SK-MEL-5 (cell line): ENCODE measurements at regions not wholly inside any gene's neighbourhood (a gene's known extent, or its start where the extent isn't known, plus 50 kb on each side); places are given as distances from the start of the nearest gene placed in this dataset.

ENCODE experiments used
- DNase-seq: peaks from one replicate; pipeline ENCODE4 v3.0.0-alpha.2; 2016; ENCODE audit warnings: low read depth, low spot score
- in situ Hi-C: cut with HindIII; loops from 2 replicates; pipeline ENCODE4 v1.10.0; 2016; ENCODE audit warnings: low sequenced_read_pairs, high pct_unique_total_duplicates, low pct_unique_long_range_greater_than_20kb

GRCh38 chrX:38970074-38970473 is 168.8 kb downstream of the MID1IP1 start:
- in situ Hi-C loops: no loop called here
- no peak for DNase-seq

GRCh38 chrX:38970845-38971244 is 169.6 kb downstream of the MID1IP1 start:
- in situ Hi-C loops: no loop called here
- no peak for DNase-seq

GRCh38 chrX:38973322-38973721 is 172.1 kb downstream of the MID1IP1 start:
- in situ Hi-C loops: no loop called here

GRCh38 chrX:38974542-38974941 is 173.3 kb downstream of the MID1IP1 start:
- in situ Hi-C loops: no loop called here
- DNase-seq: no peak

More at GRCh38 chrX:38973322-38973721, 172.1 kb downstream of the MID1IP1 start:
- no peak for DNase-seq

- in situ Hi-C loops: no loop called here
Observed at GRCh38 chrX:38975368-38975942, 174.2 kb downstream of the MID1IP1 start.

GRCh38 chrX:38982370-38982769 is 181.1 kb downstream of the MID1IP1 start:
- no peak for DNase-seq
- in situ Hi-C loops: no loop called here

More at GRCh38 chrX:38975368-38975942, 174.2 kb downstream of the MID1IP1 start:
- no peak for DNase-seq

- in situ Hi-C loops: no loop called here
- no peak for DNase-seq
Observed at GRCh38 chrX:38982843-38983242, 181.6 kb downstream of the MID1IP1 start.

GRCh38 chrX:38985375-38985774 is 184.1 kb downstream of the MID1IP1 start:
- peak; percentile 30 for DNase-seq
- in situ Hi-C loops: no loop called here

GRCh38 chrX:38985945-38986344 is 184.7 kb downstream of the MID1IP1 start:
- in situ Hi-C loops: no loop called here
- no peak for DNase-seq

- no peak for DNase-seq
- in situ Hi-C loops: no loop called here
Observed at GRCh38 chrX:38986586-38986985, 185.3 kb downstream of the MID1IP1 start.

GRCh38 chrX:38987198-38987651 is 186.0 kb downstream of the MID1IP1 start:
- in situ Hi-C loops: no loop called here

GRCh38 chrX:38988301-38988700 is 187.0 kb downstream of the MID1IP1 start:
- in situ Hi-C loops: no loop called here
- no peak for DNase-seq

More at GRCh38 chrX:38987198-38987651, 186.0 kb downstream of the MID1IP1 start:
- no peak for DNase-seq

- in situ Hi-C loops: no loop called here
- DNase-seq: no peak
Observed at GRCh38 chrX:38989076-38989475, 187.8 kb downstream of the MID1IP1 start.

GRCh38 chrX:38991656-38992440 is 190.6 kb downstream of the MID1IP1 start:
- in situ Hi-C loops: no loop called here

GRCh38 chrX:38992441-38993096 is 191.3 kb downstream of the MID1IP1 start:
- DNase-seq: no peak
- in situ Hi-C loops: no loop called here

More at GRCh38 chrX:38991656-38992440, 190.6 kb downstream of the MID1IP1 start:
- DNase-seq: no peak

GRCh38 chrX:38993500-38993899 is 192.2 kb downstream of the MID1IP1 start:
- in situ Hi-C loops: no loop called here
- no peak for DNase-seq

GRCh38 chrX:38999099-38999498 is 197.8 kb downstream of the MID1IP1 start:
- in situ Hi-C loops: no loop called here
- no peak for DNase-seq

GRCh38 chrX:38999967-39000745 is 198.9 kb downstream of the MID1IP1 start:
- DNase-seq: no peak
- in situ Hi-C loops: no loop called here
